ENCODE measurements at regions not wholly inside any gene's neighbourhood (a gene's known extent, or its start where the extent isn't known, plus 50 kb on each side); places are given as distances from the start of the nearest gene placed in this dataset.
"Not testable (repeated sequence)": the region's sequence is repeated elsewhere in the genome, so short reads cannot be mapped to it uniquely, and the experiment has no call there.

DNA sequence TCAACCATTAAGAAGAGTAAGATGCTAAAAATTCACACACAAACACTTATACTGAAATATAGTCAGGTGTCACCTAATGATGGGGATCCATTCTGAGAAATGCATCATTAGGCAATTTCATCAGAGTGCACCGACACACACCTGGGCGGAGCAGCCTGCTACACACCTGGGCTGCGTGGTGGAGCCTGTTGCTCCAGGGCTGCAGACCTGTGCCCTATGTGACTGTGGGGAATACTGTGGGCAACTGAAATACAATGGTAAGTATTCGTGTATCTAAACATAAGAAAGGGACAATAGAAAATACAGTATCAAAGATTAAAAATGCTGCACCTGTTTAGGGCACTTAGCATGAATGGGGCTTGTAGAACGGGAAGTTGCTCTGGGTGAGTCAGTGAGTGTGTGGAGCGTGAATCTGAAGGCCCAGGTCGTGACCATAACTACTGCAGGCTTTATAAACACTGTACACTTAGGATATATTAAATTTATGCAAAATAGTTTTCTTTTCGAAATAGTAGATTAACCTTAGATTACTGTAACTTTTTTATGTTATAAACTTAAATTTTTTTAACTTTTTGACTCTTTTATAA, 124.4 kb upstream of the AFDN start:
- ATAC-seq = no peak
- intact Hi-C loops (cut with micrococcal nuclease) = no loop called here
- DNase-seq = no peak

DNA sequence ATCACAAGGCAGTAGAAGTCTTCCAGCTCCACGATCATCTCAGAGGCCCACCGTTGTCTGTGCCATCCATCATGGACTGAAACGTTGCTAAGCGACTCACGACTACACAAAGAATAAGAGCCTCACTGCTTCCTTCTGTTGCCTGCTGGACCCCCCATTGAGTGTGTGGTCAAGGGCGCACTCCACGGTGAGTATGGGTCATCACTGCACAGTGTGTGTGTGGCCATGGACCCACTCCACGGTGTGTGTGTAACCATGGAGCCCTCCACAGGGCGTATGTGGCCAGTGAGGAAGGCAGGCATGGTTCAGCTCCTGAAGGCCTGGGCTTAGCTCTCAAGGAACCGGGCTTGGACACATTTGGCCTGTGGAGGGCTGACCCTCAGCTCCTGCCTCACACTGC, 123.4 kb upstream of the AFDN start:
- DNase-seq = no peak
- no peak for ATAC-seq
- intact Hi-C loops (cut with micrococcal nuclease) = no loop called here

DNA sequence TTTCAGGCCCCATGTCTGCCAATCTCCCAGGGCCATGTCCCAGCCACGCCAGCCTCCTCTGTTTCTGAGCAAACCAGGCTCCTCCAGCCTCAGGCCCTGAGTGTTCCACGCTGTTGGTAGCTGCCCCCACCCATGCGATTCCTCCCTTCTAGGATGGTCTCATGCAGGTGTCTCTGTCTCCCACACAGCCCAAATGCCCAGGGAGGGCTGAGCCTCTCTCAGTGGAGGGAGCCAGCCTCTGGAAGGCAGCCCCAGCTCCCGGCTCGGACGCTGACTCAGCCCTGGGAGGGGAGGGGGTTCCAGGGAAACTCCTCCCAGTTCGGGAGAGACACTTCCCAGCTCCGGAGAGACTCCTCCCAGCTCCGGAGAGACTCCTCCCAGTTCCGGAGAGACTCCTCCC, 122.9 kb upstream of the AFDN start:
- no peak for DNase-seq
- ATAC-seq = no peak
- intact Hi-C loops (cut with micrococcal nuclease) = no loop called here

DNA sequence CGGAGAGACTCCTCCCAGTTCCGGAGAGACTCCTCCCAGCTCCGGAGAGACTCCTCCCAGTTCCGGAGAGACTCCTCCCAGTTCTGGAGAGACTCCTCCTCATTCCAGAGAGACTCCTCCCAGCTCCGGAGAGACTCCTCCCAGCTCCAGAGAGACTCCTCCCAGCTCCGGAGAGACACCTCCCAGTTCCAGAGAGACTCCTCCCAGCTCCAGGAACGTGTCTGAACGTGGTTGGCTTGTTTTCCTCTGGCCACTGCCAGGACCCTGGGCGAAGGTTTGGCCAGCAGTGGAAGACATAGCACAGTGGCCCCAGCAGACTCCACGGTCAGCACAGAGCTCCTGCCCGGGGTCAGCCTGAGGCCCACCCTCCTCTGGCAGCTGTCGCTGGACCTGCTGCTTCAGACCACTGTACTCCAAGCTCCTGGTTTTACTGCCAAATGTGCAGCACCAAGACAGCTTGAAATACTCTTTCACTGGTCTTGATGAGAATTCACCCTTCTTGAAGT, 122.3 kb upstream of the AFDN start:
- intact Hi-C loops (cut with micrococcal nuclease) = no loop called here
- no peak for DNase-seq
- ATAC-seq = no peak

GRCh38 chr6:167705211-167705750, 121.4 kb upstream of the AFDN start:
- intact Hi-C loops (cut with micrococcal nuclease) = no loop called here
- ATAC-seq (no peak), DNase-seq (no peak)

- DNase-seq (no peak), ATAC-seq (no peak)
- intact Hi-C loops (cut with micrococcal nuclease) = no loop called here
These were observed 120.2 kb upstream of the AFDN start for GRCh38 chr6:167706313-167707109.

GRCh38 chr6:167707686-167708500, 118.8 kb upstream of the AFDN start:
- DNase-seq (no peak), ATAC-seq (no peak)
- intact Hi-C loops (cut with micrococcal nuclease) = no loop called here

DNA sequence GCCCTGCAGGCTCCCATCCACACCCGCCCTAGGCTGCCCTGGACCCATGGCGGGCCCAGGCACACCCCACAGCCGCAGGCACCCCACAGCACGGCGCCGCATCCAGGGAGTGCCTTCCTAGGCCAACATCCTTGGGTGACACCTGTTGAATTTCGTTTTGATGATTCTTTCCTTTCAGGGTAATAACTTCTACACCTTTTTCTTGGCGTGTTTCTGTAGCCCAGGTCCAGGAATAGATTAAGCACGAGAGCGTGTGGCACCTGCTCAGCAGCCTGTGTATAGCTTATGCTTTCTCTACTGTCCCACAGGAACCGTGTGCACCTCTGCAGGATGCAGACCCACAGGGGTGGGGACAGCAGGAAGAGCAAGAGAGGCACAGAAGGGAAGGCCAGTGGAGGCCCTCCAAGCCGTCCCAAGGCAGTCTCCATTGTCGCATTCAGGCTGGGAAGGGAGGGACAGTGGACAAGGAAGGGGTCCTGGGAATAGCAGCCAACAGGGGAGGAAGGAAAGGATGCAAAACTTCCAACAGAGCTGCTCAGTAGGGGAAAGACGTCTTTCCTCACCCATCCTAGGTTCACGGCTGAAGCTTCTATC, 118.1 kb upstream of the AFDN start:
- intact Hi-C loops (cut with micrococcal nuclease) = no loop called here
- ATAC-seq (no peak), DNase-seq (no peak)

- intact Hi-C loops (cut with micrococcal nuclease) = no loop called here
- DNase-seq (no peak), ATAC-seq (no peak)
These were observed 117.5 kb upstream of the AFDN start for GRCh38 chr6:167709196-167709595.

DNA sequence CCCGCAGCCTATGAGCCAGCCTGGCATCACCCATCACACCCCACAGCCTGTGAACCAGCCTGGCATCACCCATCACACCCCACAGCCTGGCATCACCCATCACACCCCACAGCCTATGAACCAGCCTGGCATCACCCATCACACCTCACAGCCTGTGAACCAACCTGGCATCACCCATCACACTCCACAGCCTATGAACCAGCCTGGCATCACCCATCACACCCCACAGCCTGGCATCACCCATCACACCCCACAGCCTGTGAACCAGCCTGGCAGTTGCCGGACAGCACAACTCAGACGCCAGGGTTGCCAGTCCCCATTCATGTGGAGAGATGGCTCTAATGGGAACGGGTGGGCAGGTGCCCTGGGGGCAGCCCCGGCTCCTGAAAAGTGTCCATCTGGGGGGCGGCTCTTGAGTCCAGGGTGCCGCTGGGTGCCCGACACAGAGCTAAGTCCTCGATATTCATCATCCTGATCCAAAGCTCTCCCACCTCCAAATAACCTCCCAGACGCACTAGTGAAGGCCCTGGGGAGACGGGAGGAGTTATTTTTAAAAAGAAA, 116.9 kb upstream of the AFDN start:
- DNase-seq; ATAC-seq; intact Hi-C loops (cut with micrococcal nuclease): not testable (repeated sequence)

DNA sequence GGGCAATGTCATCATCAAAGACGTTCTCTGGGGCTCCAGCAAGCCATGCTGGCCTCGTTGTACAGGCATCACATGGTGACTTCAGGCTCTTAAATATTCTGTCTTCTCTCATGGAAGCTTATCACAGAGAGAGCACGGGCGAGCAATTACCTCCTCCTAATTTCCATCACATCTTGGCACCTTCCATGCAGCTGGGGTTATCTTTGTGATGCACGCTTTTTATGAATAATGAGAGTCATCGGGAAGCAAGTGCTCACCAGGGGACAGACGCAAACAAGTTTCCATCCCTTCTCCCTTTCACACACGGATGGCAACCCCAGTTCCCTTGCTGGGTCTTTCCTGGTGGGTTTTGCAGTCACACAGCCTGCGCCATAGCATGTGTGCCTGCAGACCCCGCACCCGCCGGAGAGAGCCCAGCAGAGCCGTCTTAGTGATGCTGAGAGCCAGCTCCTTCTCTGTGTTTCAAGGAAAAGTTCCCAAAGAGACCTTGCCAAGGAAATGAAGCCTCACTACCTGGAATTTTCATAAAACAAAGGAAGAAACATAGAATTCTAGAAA, 116.3 kb upstream of the AFDN start:
- DNase-seq (no peak), ATAC-seq (no peak)
- intact Hi-C loops (cut with micrococcal nuclease) = no loop called here

DNA sequence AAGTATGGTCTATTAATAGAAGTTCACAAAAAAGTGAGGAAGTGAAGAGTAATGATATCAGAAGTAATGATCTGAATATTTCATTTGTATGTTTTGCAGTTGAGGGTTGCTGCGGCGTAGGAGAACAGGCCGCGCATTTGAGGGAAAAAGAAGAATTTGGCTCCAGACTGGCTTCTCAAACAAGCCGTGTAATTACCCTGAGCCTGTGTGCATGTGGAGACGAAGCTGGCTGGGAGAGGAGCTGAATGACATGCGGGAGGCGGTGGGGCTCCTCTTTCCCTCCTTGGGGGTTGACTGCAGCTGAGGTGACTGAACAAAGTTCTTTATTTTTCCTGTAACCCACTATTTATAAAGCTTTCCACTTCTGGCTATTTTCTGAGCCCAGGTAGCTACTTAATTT, 115.5 kb upstream of the AFDN start:
- DNase-seq (no peak), ATAC-seq (no peak)
- intact Hi-C loops (cut with micrococcal nuclease) = no loop called here

- DNase-seq (no peak), ATAC-seq (peak; percentile 50)
- intact Hi-C loops (cut with micrococcal nuclease) = no loop called here
These were observed 114.7 kb upstream of the AFDN start for GRCh38 chr6:167711768-167712730.

DNA sequence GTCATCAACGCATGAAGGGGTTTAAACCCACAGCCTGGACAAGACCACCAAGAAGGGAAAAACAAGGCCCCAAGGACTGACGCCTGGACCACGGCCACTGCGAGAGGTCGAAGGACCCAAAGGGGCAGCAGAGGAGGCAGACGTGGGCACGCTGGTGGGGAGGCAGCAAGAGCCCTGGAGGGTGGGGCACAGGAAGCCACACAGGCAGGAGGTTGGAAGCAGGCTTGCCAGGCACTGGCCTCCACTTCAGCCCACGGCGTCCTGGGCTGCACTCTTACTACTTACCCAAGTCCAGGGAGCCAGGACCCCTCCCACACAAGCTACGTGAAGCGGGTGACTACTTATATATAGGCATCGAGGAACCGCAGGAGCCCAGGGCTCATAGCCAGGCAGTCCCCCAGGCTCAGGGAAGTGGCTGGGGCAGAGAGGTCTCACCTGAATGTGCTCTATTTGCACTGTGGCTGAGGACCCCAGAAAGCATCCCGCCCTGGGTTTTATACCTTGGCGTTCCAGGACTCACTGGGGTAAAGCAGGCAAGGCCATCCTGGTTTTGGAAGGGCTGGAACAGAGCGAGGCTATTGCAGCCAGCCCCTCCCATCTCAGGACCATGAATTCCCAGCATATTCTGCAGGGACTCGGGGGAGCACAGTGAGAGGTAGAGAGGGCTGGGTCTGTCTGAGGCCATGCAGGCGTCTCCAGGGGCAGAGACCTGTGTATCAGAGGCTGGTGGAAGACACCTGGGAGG, 113.8 kb upstream of the AFDN start:
- no peak for ATAC-seq
- no peak for DNase-seq
- intact Hi-C loops (cut with micrococcal nuclease) = no loop called here

DNA sequence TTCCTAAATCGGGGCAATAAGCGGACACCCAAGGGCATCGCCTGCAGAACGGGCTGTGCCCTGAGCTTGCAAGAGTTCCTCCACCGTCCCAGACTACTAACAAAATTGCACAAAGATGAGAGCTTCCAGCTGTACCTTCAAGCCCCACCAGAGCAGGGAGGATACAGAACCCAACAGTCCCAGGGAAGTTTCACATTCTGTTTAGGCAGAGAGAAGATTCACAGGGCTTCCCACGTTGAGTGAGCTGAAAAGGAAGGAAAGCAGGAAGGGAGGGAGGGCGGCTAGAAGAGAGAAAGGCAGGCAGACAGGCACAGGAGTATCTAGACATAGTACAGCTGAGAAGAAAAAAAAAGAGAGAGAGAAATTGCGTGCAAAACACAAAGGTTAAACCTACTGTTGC, 112.6 kb upstream of the AFDN start:
- DNase-seq (no peak), ATAC-seq (peak; percentile 30)
- intact Hi-C loops (cut with micrococcal nuclease) = no loop called here

GRCh38 chr6:167717455-167717854, 109.3 kb upstream of the AFDN start:
- no peak for ATAC-seq
- intact Hi-C loops (cut with micrococcal nuclease) = no loop called here
- no peak for DNase-seq

- ATAC-seq = no peak
- intact Hi-C loops (cut with micrococcal nuclease) = no loop called here
These were observed 108.8 kb upstream of the AFDN start for GRCh38 chr6:167717867-167718266.

More at GRCh38 chr6:167717867-167718266, 108.8 kb upstream of the AFDN start:
- no peak for DNase-seq
